Ovary (tissue), 3 donors: ENCODE measurements at regions not wholly inside any gene's neighbourhood (a gene's known extent, or its start where the extent isn't known, plus 50 kb on each side); places are given as distances from the start of the nearest gene placed in this dataset.
"Not testable (repeated sequence)": the region's sequence is repeated elsewhere in the genome, so short reads cannot be mapped to it uniquely, and the experiment has no call there.

ENCODE experiments used
- CTCF ChIP-seq, 3 donors: fragments of 450-650 bp in 2 of 3; fragments of 200-600 bp in 1 of 3; IDR thresholded peaks; one replicate each; pipeline versions ENCODE4 v1.5.1 to v1.8.0; 2016 to 2022; ENCODE audit warnings: antibody characterized with exemption in 3 of 3, mild to moderate bottlenecking in 1 of 3
- EP300 ChIP-seq: sonication (generic); formaldehyde crosslinking; IDR thresholded peaks from one replicate; pipeline ENCODE4 v1.6.1; 2017; ENCODE audit warnings: antibody characterized with exemption
- donor health status: DM: no; HTN: no; CAD: no.

GRCh38 chr16:29081829-29082639 lies 97.2 kb downstream of the LAT start:
- not testable (repeated sequence) for TF ChIP-seq CTCF (IDR thresholded peaks at IDR 0.05); EP300
